ENCODE measurements at regions not wholly inside any gene's neighbourhood (a gene's known extent, or its start where the extent isn't known, plus 50 kb on each side); places are given as distances from the start of the nearest gene placed in this dataset.
A peak's percentile ranks its signal among the peaks of the same experiment; 100 is the strongest.

- no peak for TF ChIP-seq CTCF (IDR thresholded peaks at IDR 0.05; ENCODE audit: insufficient read depth, low read length)
- no peak for DNase-seq (ENCODE audit: low read depth)
- no peak overlapping the region for H3K4me3 ChIP-seq (ENCODE audit: low read depth, low read length)
Measured at GRCh38 chr3:132154619-132155018, 119.8 kb upstream of the CPNE4 start.

GRCh38 chr3:132159145-132159544 lies 124.3 kb upstream of the CPNE4 start:
- TF ChIP-seq CTCF (IDR thresholded peaks at IDR 0.05; ENCODE audit: insufficient read depth, low read length) = no peak
- DNase-seq (ENCODE audit: low read depth) = no peak
- no peak overlapping the region for H3K4me3 ChIP-seq (ENCODE audit: low read depth, low read length)

- DNase-seq (ENCODE audit: low read depth) = no peak
- TF ChIP-seq CTCF (IDR thresholded peaks at IDR 0.05; ENCODE audit: insufficient read depth, low read length) = no peak
- no peak overlapping the region for H3K4me3 ChIP-seq (ENCODE audit: low read depth, low read length)
Measured at GRCh38 chr3:132160198-132160597, 125.4 kb upstream of the CPNE4 start.

- no peak for TF ChIP-seq CTCF (IDR thresholded peaks at IDR 0.05; ENCODE audit: insufficient read depth, low read length)
- H3K4me3 ChIP-seq (ENCODE audit: low read depth, low read length) = no peak overlapping the region
- no peak for DNase-seq (ENCODE audit: low read depth)
Measured at GRCh38 chr3:132161608-132162007, 126.8 kb upstream of the CPNE4 start.

GRCh38 chr3:132164469-132165092 lies 129.8 kb upstream of the CPNE4 start:
- peak; percentile 61 for DNase-seq (ENCODE audit: low read depth)
- H3K4me3 ChIP-seq (ENCODE audit: low read depth, low read length) = no peak overlapping the region
- TF ChIP-seq CTCF (IDR thresholded peaks at IDR 0.05; ENCODE audit: insufficient read depth, low read length) = no peak

- no peak for TF ChIP-seq CTCF (IDR thresholded peaks at IDR 0.05; ENCODE audit: insufficient read depth, low read length)
- DNase-seq (ENCODE audit: low read depth) = no peak
- H3K4me3 ChIP-seq (ENCODE audit: low read depth, low read length) = no peak overlapping the region
Measured at GRCh38 chr3:132167870-132168269, 133.1 kb upstream of the CPNE4 start.

GRCh38 chr3:132174500-132174899 lies 139.7 kb upstream of the CPNE4 start:
- no peak for TF ChIP-seq CTCF (IDR thresholded peaks at IDR 0.05; ENCODE audit: insufficient read depth, low read length)
- no peak overlapping the region for H3K4me3 ChIP-seq (ENCODE audit: low read depth, low read length)
- DNase-seq (ENCODE audit: low read depth) = no peak

All from fibroblast of the aortic adventitia (primary cell).